Activated CD8-positive, alpha-beta memory T cell treated with anti-CD3 and anti-CD28 coated beads for 36 hours (primary cell): ENCODE measurements at regions not wholly inside any gene's neighbourhood (a gene's known extent, or its start where the extent isn't known, plus 50 kb on each side); places are given as distances from the start of the nearest gene placed in this dataset.

ENCODE experiments used
- CTCF ChIA-PET: fragments of 350-600 bp; sonication (Branson Sonifier 250); formaldehyde crosslinking; loops from one replicate; lab custom pipeline; 2021; ENCODE audit warnings: antibody characterized with exemption; lab: Charles Lee
- POLR2A ChIA-PET: fragments of 350-600 bp; sonication (Branson Sonifier 250); formaldehyde crosslinking; loops from one replicate; lab custom pipeline; 2021; ENCODE audit warnings: antibody characterized with exemption; lab: Charles Lee

DNA sequence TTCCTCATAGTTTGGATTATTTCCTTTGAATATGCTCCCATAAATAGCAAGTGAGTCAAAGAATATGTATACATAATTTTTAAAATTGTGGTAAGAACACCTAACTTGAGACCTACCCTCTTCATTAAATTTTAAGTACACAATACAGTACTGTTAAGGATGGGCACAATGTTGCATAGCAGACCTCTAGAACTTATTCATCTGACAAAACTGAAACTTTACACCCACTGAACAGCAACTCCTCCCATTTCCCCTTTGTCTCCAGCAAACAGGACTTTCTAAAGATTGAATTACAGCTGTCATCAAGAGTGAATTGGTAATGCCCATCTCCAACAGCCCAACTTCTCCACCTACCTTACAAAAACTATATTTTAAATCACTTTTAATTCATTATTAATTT is 388.9 kb downstream of the HTR1A start:
- POLR2A ChIA-PET: no interaction called here
- CTCF ChIA-PET: no interaction called here

DNA sequence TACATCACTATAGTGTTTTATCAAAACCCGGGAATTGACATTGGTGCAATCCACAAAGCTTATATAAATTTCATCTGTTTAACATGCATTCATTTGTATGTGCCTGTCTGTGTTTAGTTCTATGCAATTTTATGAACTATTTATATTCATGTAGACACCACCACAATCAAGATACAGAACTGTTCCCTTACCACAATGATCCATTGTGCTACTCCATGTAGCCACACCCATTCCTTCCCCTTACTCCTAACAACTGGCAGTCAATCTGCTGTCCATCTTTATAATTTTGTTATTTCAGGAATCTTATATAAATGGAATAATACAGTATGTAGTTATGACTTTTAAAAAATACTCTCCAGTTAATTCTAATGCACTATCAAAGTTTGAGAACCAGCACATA is 389.5 kb downstream of the HTR1A start:
- ChIA-PET POLR2A (no interaction called here), CTCF (no interaction called here)

DNA sequence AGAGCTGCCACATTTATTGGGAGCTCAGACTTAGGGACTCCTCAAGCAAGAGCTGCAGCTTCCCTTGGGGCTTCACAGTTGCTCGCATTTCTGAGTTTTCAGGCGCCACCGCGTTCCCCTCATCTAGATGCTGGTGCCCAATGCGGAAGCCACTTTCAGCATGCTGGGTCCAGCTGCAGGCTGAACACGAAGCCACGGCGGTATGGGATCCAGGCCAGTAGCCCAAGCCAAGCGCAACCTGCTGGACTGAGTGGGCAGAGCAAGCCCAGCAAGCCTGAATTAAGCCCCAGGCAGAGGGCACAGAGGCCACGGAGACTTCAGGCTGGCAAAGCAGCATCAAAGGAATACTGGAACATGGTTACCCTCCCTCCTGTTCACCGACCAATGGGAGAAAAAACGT is 391.5 kb downstream of the HTR1A start:
- POLR2A ChIA-PET: no interaction called here
- CTCF ChIA-PET: no interaction called here

DNA sequence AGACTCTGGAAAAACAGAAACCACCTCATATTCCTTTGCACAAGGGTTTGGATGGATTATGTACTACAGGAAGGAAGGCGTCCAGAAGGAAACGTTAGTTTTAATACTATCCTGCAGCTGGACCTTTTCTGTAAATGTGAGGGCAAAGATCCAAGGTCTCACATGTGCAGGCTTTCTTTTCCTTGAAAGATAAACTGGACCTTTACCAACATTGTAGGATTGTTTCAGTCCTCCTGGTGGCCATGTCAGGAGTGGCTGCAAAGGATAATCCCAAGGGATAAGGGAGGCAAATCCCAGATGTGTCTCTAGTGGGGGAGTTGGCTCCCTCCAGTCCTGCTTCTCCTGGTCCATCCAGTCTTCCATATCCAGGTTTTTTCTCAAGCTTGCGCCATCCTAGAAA is 397.5 kb downstream of the HTR1A start:
- POLR2A ChIA-PET: no interaction called here
- CTCF ChIA-PET: no interaction called here

DNA sequence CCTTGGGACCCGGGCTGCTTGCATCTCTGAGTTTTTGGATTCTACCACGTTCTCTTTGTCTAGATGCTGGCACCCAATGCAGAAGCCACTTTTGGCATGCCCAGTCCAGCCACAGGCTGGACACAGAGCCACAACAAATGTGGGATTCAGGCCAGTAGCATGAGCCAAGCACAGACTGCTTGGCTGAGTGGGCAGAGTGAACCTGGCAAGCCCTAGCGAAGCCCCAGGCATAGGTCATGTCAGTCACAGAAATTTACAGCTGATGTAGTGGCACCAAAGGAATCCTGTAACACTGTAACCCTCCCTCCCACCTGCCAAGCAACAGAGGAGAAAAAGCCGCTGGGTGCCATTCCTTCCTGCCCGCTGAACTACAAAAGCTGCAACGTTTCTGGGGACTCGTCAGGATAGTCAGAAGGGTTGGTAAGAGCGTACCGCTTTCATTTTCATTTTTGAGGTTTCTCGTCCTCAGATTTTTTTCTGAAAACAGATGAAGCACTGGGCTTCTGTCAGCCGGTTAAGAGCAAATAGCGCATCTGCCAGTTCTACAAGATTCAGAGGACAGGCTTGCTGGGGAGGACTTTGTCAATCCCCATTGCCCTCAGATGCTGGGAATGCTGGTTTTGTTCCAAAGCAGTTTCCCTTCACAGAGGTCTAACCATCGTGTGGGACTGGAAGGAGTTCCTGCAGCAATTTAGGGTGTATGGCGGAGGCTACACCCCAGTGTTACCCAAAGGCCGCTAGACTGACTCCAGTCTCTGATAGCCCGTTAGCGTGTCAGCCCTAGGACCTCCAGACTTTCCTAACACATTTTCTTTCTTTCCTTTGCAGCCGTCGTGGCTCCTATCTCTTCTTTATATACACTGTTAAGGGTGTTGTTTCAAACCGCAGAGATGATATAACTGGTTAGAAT is 399.0 kb downstream of the HTR1A start:
- ChIA-PET CTCF (no interaction called here), POLR2A (no interaction called here)

DNA sequence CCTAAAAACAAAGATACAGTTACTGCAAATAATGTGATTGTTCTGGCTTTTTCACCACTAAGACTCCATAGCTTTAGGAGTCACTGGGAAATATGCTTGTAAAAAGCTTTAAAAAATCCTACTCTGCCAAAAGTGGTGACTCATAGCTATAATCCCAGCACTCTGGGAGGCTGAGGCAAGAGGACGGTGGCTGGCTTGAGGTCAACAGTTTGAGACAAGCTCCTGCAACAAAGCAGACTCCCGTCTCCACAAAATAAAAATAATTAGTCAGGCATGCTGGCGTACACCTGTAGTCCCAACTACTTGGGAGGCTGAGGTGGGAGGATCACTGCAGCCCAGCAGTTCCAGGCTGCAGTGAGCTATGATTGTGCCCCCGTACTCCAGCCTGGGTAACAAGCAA is 406.4 kb downstream of the HTR1A start:
- CTCF ChIA-PET: no interaction called here
- POLR2A ChIA-PET: no interaction called here

DNA sequence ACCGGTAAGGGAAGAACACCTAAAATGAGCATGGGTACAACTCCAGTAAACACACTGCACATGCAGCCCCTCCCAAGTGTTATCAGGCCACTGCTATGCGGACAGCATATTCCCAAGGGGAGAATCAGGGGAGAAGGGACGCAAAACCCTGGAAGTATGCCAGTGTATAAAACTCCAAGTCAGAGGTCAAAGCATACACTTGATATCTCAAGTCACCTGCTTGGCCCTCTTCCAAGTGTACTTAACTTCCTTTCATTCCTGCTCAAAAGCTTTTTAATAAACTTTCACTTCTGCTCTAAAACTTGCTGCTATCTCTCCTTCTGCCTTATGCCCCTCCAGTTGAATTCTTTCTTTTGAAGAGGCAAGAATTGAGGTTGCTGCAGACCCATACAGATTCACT is 408.1 kb downstream of the HTR1A start:
- POLR2A ChIA-PET: no interaction called here
- CTCF ChIA-PET: no interaction called here

DNA sequence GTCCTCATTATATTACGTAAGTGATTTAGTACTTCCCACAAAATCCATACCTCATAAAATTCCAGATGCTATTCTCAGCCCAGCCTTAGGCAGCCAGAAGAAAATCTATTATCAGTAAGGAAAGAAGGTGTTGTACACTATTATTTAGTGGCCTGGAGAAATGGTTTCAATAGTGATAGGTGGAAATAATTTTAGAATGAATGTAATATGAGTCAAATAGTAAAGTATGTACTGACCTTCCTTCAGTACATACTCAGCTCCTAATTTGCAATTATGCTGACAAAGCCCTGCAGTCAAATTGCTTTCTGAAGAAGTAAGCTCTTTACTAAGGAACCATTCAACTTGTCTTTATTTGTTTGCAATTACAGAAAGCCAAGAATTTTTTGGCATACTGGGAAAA is 409.2 kb downstream of the HTR1A start:
- CTCF ChIA-PET: no interaction called here
- POLR2A ChIA-PET: no interaction called here

DNA sequence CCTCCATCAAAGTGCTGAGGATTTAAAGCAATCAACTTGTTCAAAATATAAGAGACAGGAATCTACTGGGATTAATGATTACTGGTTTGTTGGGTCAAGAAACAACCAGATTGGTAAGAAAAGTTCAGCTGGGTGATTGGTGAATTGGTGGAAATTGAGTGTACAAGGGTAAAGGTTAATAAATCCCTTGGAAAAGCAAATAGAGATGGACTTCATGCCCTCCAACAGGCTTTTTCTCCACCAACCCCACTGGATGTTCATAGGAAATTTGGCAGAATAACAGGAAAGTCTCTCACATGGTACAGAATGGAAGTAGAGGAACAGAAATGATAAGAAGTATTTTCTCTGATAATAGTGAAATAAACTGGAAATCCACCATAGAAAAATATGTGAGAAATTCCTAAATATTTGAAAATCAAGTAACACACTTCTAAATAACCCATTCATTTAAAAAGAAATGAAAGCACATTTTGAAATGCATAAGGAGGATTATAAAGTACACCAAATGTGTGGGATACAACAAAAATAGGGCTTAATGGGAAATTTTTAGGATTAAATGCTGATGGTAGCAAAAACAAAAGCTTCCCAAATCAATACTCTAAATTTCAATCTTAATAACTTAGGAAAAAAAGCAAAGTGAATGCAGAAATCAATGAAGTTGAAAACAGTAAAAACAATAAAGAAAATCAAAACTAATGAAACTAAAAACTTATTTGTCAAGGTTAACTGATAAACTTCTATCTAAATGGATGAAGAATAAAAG is 426.2 kb downstream of the HTR1A start:
- ChIA-PET CTCF (no interaction called here), POLR2A (no interaction called here)

DNA sequence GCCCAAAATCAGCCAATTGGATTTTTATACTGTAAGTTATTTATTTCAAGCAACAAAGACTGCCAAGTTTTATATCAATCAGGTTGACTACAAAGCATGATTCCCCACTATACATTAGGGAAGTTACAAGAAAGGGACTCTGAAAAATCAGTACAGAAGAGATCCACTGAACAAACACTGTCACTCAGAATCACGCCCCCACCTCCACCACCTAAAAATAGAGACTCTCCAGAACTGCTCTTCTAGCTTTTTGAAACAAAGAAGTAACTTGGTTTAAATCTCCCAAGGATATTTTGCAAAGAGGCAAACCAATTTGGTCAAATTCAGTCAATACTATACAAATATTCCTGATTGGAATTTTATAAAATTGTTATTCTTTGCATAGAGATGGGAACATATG is 438.0 kb downstream of the HTR1A start:
- POLR2A ChIA-PET: no interaction called here
- CTCF ChIA-PET: no interaction called here

DNA sequence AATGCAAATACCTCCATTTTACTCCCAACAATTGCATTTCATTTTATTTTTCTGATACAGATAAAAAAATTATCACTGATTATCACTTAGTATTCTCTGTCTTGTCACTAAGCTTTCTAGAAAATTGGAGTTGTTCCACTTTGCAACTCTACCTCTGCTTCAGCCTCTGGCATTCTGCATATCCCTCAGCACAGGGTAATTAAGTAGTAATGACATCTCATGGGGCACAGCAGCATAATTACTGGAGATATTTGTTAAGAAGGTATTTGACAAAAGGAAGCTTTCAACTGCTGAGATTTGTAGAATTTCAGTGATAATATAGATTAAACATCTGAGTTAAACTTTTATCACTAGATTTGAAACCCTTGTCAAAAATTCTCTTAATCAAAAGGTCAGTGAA is 446.2 kb downstream of the HTR1A start:
- ChIA-PET CTCF (no interaction called here), POLR2A (no interaction called here)

DNA sequence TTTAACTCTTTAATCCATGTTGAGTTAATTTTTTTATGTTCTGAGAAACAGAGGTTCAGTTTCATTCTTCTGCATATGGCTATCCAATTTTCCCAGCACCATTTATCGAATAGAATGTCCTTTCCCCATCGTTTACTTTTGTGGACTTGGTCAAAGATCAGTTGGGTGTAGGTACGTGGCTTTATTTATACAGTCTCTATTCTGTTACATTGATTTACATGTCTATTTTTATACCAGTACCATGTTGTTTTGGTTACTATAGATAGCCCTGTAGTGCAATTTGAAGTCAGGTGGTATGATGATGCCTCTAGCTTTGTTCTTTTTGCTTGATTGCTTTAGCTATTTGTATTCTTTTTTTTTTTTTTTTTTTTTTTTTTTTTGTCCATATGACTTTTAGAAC is 462.0 kb downstream of the HTR1A start:
- POLR2A ChIA-PET: no interaction called here
- CTCF ChIA-PET: no interaction called here

DNA sequence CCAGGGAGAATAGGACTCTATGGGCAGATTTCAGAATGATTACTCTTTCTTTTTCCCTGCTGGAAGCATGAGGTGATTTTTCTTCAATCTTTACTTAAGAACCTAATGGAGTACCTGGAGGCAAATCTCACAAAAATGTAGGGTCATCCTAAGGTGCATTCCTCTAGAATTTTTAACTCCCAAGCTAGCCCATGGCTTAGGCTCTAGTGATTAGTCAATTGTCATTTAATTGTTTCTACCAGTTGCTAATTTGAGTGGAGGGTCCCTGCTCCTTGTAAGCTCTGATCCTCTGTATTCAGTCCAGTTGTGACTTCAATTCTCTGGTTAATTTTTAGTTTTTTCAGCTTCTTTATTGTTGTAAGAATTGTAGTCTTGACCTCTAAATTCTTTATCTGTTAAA is 467.0 kb downstream of the HTR1A start:
- ChIA-PET CTCF (no interaction called here), POLR2A (no interaction called here)

DNA sequence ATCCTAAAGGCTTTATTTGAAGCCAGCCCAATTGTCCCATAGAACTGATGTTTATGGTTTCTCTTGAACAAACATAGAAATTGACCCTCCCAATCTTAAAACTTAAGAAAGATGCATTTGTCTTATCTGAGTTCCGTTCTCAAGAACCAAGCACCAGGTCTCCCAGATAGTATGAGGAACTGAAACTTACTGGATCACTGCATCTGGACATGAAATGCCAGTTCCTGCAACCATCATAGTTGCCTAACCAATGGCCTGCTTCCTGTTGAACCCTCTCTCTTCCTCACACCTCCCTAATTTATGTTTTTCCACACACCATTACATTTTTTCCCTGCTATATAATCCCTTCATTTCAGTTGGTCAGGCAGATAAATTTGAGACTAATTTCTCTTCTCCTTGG is 478.9 kb downstream of the HTR1A start:
- CTCF ChIA-PET: no interaction called here

DNA sequence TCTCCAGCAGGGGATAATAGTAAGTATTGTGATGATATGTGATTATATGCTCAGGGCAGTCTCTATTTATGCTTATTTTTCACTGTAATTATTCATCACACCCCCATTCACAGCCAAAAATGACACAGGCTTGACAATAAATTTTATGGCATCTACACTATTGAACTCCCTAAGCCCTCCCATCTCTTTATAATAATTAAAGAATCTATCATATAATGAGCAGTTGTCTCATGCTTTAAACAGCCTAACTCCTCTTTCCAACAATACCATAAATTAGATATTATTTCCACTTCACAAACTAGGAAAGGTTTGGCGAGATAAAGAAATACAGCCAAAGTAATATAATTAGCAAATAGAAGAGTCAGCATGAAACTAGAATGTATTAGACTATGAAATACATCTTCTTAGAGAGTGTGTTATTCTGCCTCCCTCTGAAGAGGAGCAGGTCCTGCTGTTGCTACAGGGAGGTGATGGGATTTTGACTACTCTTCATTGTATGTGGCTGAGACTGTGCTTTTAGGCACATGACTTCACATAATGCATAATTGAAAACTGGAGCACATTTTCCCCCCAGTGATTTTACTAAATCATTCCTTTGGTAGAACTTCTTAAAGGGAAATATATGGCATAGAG is 488.8 kb downstream of the HTR1A start:
- ChIA-PET CTCF (no interaction called here), POLR2A (no interaction called here)

More for the DNA sequence above, 478.9 kb downstream of the HTR1A start:
- POLR2A ChIA-PET: no interaction called here

DNA sequence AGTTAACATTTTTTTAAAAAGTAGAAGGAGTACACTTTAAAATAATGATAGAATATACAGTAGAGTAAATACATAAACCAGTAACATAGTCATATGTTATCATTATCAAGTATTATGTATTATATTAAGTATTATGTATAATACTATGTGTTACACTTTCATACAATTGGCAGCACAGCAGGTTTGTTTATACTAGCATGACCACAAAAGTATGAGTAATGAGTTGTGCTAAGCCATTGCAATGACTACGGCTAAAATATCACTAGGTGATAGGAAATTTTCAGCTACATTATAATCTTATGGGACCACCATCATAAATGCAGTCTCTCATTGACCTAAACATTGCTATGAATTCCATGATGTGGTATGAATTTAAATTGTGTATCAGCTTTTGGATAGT is 506.0 kb downstream of the HTR1A start:
- ChIA-PET POLR2A (no interaction called here), CTCF (no interaction called here)

DNA sequence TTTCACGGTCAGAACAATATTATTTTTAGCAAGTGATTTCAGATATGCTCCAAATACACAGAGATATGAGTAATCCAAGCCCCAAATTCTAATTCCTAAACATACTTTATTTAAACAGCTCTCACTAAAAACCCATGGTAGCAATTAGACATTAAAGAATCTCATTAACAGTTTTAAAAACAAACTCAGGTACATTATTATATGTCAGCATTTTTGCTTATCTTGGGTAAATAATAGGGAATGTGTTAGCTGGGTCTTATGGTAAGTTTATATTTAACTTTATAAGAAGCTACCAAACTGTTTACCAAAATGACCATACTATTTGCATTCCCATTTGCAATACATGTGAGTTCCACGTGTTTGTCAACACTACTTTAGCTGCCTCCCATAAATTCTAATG is 511.1 kb downstream of the HTR1A start:
- POLR2A ChIA-PET: no interaction called here
- CTCF ChIA-PET: no interaction called here

DNA sequence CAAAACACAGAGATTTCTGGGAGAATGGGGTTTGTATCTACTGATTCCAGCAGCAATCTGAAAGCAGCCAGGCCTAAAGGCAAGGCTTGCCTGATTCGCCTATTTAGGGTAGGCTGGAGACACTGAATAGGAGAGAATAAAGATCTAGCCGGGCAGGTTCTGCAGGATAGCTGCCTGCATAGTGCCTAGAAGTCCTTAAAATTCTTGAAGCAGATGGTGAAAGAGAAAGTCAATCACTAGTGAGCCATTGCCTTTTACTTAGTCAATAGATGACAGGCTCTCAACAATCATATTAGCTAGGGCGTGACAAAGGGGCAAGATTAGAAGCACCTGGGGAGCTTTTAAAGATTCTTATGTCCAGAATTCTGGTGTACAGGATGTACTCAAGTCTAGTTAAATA is 522.7 kb downstream of the HTR1A start:
- ChIA-PET CTCF (no interaction called here), POLR2A (no interaction called here)

DNA sequence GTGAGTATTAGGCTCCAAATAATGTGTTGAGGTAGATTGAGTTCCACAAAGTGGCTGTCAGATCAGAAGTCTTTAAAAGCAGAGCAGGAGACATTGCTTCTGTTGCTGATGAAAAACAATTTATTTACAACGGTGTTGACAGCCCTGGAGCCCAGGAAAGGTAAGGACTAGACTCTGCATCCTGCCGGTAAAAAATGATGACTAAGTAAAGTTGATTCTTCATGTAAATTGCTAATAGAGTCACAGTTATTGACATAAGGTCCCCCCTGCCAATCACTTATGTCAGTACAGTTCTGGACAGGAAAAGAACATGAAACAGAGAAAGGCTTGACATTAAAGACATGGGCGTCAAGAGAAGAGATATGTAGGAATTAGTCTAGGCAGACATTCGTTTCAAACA is 552.5 kb downstream of the HTR1A start:
- ChIA-PET CTCF (no interaction called here), POLR2A (no interaction called here)

DNA sequence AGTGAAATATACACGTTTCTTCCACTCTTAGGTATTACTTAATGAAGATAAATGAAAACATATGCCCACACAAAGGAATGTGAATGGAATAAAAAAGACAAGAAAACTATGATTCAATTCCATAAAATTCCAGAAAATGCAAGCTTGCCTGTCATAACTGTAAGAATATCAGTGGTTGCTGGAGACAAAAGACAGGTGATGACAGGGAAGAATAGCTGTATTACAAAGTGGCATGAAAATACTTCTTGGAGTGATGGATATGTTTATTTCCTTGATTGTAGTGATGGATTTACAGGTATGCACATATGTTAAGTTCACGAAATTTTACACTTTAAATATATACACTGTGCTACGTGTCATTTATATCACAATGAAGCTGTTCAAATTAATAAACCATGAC is 553.3 kb downstream of the HTR1A start:
- ChIA-PET POLR2A (no interaction called here), CTCF (no interaction called here)
